ENCODE measurements at regions not wholly inside any gene's neighbourhood (a gene's known extent, or its start where the extent isn't known, plus 50 kb on each side); places are given as distances from the start of the nearest gene placed in this dataset.

GRCh38 chr12:107411792-107412535 is 273.6 kb upstream of the PWP1 start:
- no peak overlapping the region for H3K27ac Mint-ChIP-seq

GRCh38 chr12:107415071-107415470 is 270.5 kb upstream of the PWP1 start:
- Mint-ChIP-seq H3K9me3 (ENCODE audit: low read depth) (no peaks in the 10 kb centered on the region), H3K4me3 (no peak overlapping the region), H3K27me3 (no peaks in the 10 kb centered on the region), H3K27ac (no peak overlapping the region), H3K36me3 (peaks cover 17% of the 10 kb centered on the region), H3K4me1 (ENCODE audit: low read depth) (no peaks in the 10 kb centered on the region)

More at GRCh38 chr12:107411792-107412535, 273.6 kb upstream of the PWP1 start:
- Mint-ChIP-seq H3K36me3 (peaks cover 10% of the 10 kb centered on the region), H3K27me3 (no peaks in the 10 kb centered on the region), H3K4me1 (ENCODE audit: low read depth) (no peaks in the 10 kb centered on the region), H3K4me3 (no peak overlapping the region), H3K9me3 (ENCODE audit: low read depth) (no peaks in the 10 kb centered on the region)

GRCh38 chr12:107415834-107416233 is 269.8 kb upstream of the PWP1 start:
- H3K9me3 Mint-ChIP-seq (ENCODE audit: low read depth) = no peaks in the 10 kb centered on the region
- H3K27ac Mint-ChIP-seq = no peak overlapping the region
- no peaks in the 10 kb centered on the region for H3K4me1 Mint-ChIP-seq (ENCODE audit: low read depth)
- no peak overlapping the region for H3K4me3 Mint-ChIP-seq
- H3K27me3 Mint-ChIP-seq = no peaks in the 10 kb centered on the region
- H3K36me3 Mint-ChIP-seq = peaks cover 21% of the 10 kb centered on the region

- Mint-ChIP-seq H3K4me1 (ENCODE audit: low read depth) (no peaks in the 10 kb centered on the region), H3K4me3 (no peak overlapping the region), H3K36me3 (peaks cover 22% of the 10 kb centered on the region), H3K9me3 (ENCODE audit: low read depth) (no peaks in the 10 kb centered on the region), H3K27ac (no peak overlapping the region), H3K27me3 (no peaks in the 10 kb centered on the region)
Observed at GRCh38 chr12:107417004-107417403, 268.6 kb upstream of the PWP1 start.

- Mint-ChIP-seq H3K36me3 (peaks cover 23% of the 10 kb centered on the region), H3K27ac (no peak overlapping the region), H3K27me3 (no peaks in the 10 kb centered on the region), H3K4me3 (no peak overlapping the region), H3K4me1 (ENCODE audit: low read depth) (no peaks in the 10 kb centered on the region), H3K9me3 (ENCODE audit: low read depth) (no peaks in the 10 kb centered on the region)
Observed at GRCh38 chr12:107418981-107419380, 266.6 kb upstream of the PWP1 start.

- Mint-ChIP-seq H3K36me3 (peaks cover 27% of the 10 kb centered on the region), H3K27me3 (no peaks in the 10 kb centered on the region), H3K4me1 (ENCODE audit: low read depth) (peaks cover 5% of the 10 kb centered on the region), H3K27ac (no peak overlapping the region), H3K4me3 (no peak overlapping the region), H3K9me3 (ENCODE audit: low read depth) (no peaks in the 10 kb centered on the region)
Observed at GRCh38 chr12:107423531-107423930, 262.1 kb upstream of the PWP1 start.

GRCh38 chr12:107429006-107429705 is 256.4 kb upstream of the PWP1 start:
- H3K27me3 Mint-ChIP-seq = no peaks in the 10 kb centered on the region
- H3K27ac Mint-ChIP-seq = no peak overlapping the region
- H3K4me3 Mint-ChIP-seq = no peak overlapping the region
- peaks cover 13% of the 10 kb centered on the region for H3K36me3 Mint-ChIP-seq
- H3K9me3 Mint-ChIP-seq (ENCODE audit: low read depth) = no peaks in the 10 kb centered on the region
- peaks cover 30% of the 10 kb centered on the region for H3K4me1 Mint-ChIP-seq (ENCODE audit: low read depth)

GRCh38 chr12:107431942-107432341 is 253.7 kb upstream of the PWP1 start:
- H3K27ac Mint-ChIP-seq = no peak overlapping the region
- H3K4me3 Mint-ChIP-seq = no peak overlapping the region

GRCh38 chr12:107435072-107435471 is 250.5 kb upstream of the PWP1 start:
- Mint-ChIP-seq H3K9me3 (ENCODE audit: low read depth) (no peaks in the 10 kb centered on the region), H3K27me3 (no peaks in the 10 kb centered on the region), H3K36me3 (peaks cover 3% of the 10 kb centered on the region), H3K4me1 (ENCODE audit: low read depth) (peaks cover 20% of the 10 kb centered on the region), H3K27ac (no peak overlapping the region), H3K4me3 (no peak overlapping the region)

More at GRCh38 chr12:107431942-107432341, 253.7 kb upstream of the PWP1 start:
- Mint-ChIP-seq H3K9me3 (ENCODE audit: low read depth) (no peaks in the 10 kb centered on the region), H3K36me3 (peaks cover 8% of the 10 kb centered on the region), H3K4me1 (ENCODE audit: low read depth) (peaks cover 30% of the 10 kb centered on the region), H3K27me3 (no peaks in the 10 kb centered on the region)

GRCh38 chr12:107435520-107435919 is 250.1 kb upstream of the PWP1 start:
- H3K4me1 Mint-ChIP-seq (ENCODE audit: low read depth) = peaks cover 20% of the 10 kb centered on the region
- peaks cover 3% of the 10 kb centered on the region for H3K36me3 Mint-ChIP-seq
- no peak overlapping the region for H3K4me3 Mint-ChIP-seq
- H3K27ac Mint-ChIP-seq = no peak overlapping the region
- H3K27me3 Mint-ChIP-seq = no peaks in the 10 kb centered on the region
- no peaks in the 10 kb centered on the region for H3K9me3 Mint-ChIP-seq (ENCODE audit: low read depth)

- Mint-ChIP-seq H3K36me3 (peaks cover 3% of the 10 kb centered on the region), H3K27me3 (no peaks in the 10 kb centered on the region), H3K27ac (no peak overlapping the region), H3K4me3 (no peak overlapping the region), H3K9me3 (ENCODE audit: low read depth) (no peaks in the 10 kb centered on the region), H3K4me1 (ENCODE audit: low read depth) (peaks cover 15% of the 10 kb centered on the region)
Observed at GRCh38 chr12:107436376-107436775, 249.2 kb upstream of the PWP1 start.

GRCh38 chr12:107436836-107437235 is 248.8 kb upstream of the PWP1 start:
- Mint-ChIP-seq H3K9me3 (ENCODE audit: low read depth) (no peaks in the 10 kb centered on the region), H3K4me1 (ENCODE audit: low read depth) (peaks cover 12% of the 10 kb centered on the region), H3K27me3 (no peaks in the 10 kb centered on the region), H3K36me3 (peaks cover 3% of the 10 kb centered on the region), H3K4me3 (no peak overlapping the region), H3K27ac (no peak overlapping the region)

GRCh38 chr12:107437954-107438353 is 247.6 kb upstream of the PWP1 start:
- Mint-ChIP-seq H3K27me3 (no peaks in the 10 kb centered on the region), H3K9me3 (ENCODE audit: low read depth) (no peaks in the 10 kb centered on the region), H3K4me1 (ENCODE audit: low read depth) (peaks cover 13% of the 10 kb centered on the region), H3K4me3 (no peak overlapping the region), H3K27ac (no peak overlapping the region), H3K36me3 (peaks cover 3% of the 10 kb centered on the region)

GRCh38 chr12:107439026-107439738 is 246.4 kb upstream of the PWP1 start:
- peaks cover 3% of the 10 kb centered on the region for H3K36me3 Mint-ChIP-seq
- H3K9me3 Mint-ChIP-seq (ENCODE audit: low read depth) = no peaks in the 10 kb centered on the region
- H3K27me3 Mint-ChIP-seq = no peaks in the 10 kb centered on the region
- H3K4me3 Mint-ChIP-seq = no peak overlapping the region
- no peak overlapping the region for H3K27ac Mint-ChIP-seq
- H3K4me1 Mint-ChIP-seq (ENCODE audit: low read depth) = peaks cover 11% of the 10 kb centered on the region

GRCh38 chr12:107440606-107441005 is 245.0 kb upstream of the PWP1 start:
- Mint-ChIP-seq H3K9me3 (ENCODE audit: low read depth) (no peaks in the 10 kb centered on the region), H3K27ac (no peak overlapping the region), H3K27me3 (no peaks in the 10 kb centered on the region), H3K4me3 (no peak overlapping the region), H3K36me3 (no peaks in the 10 kb centered on the region), H3K4me1 (ENCODE audit: low read depth) (peaks cover 15% of the 10 kb centered on the region)
